Pancreas (tissue), 10 donors: ENCODE measurements at regions not wholly inside any gene's neighbourhood (a gene's known extent, or its start where the extent isn't known, plus 50 kb on each side); places are given as distances from the start of the nearest gene placed in this dataset.

Experiments used
- ATAC-seq, 4 donors: fragments of 200-7000 bp; cut with Tn5 transposase; one replicate each; pipeline versions ENCODE4 v1.8.0 to v1.9.1; 2020; ENCODE audit warnings: mild to moderate bottlenecking in 4 of 4, moderate library complexity in 4 of 4
- DNase-seq, 6 donors: peaks; one replicate each; pipeline ENCODE4 v3.0.0-alpha.2; 2020
- FAIRE-seq: peaks from 2 replicates; lab custom pipeline; 2012; peaks lifted over from hg19 to GRCh38; lab: Jason Lieb, UNC
- H3K27ac ChIP-seq, 4 donors: fragments of 200-600 bp; sonication (generic); 1 replicate in 3 of 4; 2 replicates in 1 of 4; pipeline versions ENCODE4 v1.5.0 to v1.8.0; 2020
- H3K27me3 ChIP-seq, 4 donors: fragments of 200-600 bp; one replicate each; pipeline ENCODE4 v1.8.0; 2021
- H3K36me3 ChIP-seq, 3 donors: fragments of 200-600 bp; sonication (generic) in 1 of 3; one replicate each; pipeline versions ENCODE4 v1.5.0 to v1.8.0; 2020 to 2021
- H3K4me1 ChIP-seq, 3 donors: fragments of 200-600 bp; one replicate each; pipeline ENCODE4 v1.8.0; 2021
- H3K4me3 ChIP-seq, 4 donors: fragments of 200-600 bp; sonication (generic) in 2 of 4; one replicate each; pipeline versions ENCODE4 v1.5.0 to v1.8.0; 2020 to 2021
- H3K9me3 ChIP-seq, 4 donors: fragments of 200-600 bp; one replicate each; pipeline ENCODE4 v1.8.0; 2021
- WGBS, 2 donors: extraction: QIAGEN DNeasy Blood & Tissue Kit; methylation state at CpG; one replicate each; pipeline ENCODE4 v1.1.7; 2013; 5-methylcytosine and 5-hydroxymethylcytosine counted together
- intact Hi-C, 3 donors: fragments of 100-400 bp; cut with DNase I; formaldehyde crosslinking; loops; one replicate each; pipeline versions ENCODE4 v1.11.1 to v1.14.2; 2022
- TF ChIP-seq, protein P1 (sequence below), 4 donors: fragments of 200-600 bp; sonication (generic) in 3 of 4; IDR thresholded peaks; one replicate each; pipeline versions ENCODE4 v1.5.0 to v1.8.0; 2021; ENCODE audit warnings: antibody characterized with exemption in 4 of 4
- donor health status: healthy with polysubstance abuse.
- donor health status: DM: no; HTN: no; CAD: no; lungs with moderate emphysema.
- donor health status: DM: no; HTN: no; CAD: no.
- donor health status: control.
- donor health status: control.
- donor health status: Bipolar disorder and iron deficiency.
- donor health status: DM: yes; HTN: yes; CAD: no.
- donor health status: DM: no; HTN: no; CAD: no.
- donor health status: DM: no; HTN: no; CAD: no.
- donor health status: DM: yes; HTN: yes; CAD: no.

DNA sequence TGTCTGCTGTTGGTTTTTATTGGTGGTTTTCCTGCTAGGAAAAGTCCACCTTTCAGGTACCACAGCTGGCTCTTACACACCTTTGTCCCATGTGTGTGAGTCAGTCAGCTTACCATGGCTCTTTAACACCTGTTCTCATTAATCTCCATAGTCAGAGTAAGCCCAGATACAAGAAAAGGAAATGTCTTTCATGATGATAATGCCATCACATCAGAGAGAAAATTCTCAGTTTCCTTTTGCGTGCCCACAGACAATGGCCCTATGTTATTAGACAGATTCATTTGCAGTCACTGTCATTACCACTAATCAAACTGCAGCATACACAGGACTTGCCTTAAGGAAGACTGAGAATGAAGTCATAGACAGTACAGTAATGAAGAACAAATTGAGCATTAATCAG, 1583.6 kb upstream of the LRRTM3 start:
- FAIRE-seq (no peak), DNase-seq (peak in 1 of 6 donors; percentile 23), ATAC-seq (peak; percentile 68 to 81 (median 74))
- TF ChIP-seq, protein P1, sequence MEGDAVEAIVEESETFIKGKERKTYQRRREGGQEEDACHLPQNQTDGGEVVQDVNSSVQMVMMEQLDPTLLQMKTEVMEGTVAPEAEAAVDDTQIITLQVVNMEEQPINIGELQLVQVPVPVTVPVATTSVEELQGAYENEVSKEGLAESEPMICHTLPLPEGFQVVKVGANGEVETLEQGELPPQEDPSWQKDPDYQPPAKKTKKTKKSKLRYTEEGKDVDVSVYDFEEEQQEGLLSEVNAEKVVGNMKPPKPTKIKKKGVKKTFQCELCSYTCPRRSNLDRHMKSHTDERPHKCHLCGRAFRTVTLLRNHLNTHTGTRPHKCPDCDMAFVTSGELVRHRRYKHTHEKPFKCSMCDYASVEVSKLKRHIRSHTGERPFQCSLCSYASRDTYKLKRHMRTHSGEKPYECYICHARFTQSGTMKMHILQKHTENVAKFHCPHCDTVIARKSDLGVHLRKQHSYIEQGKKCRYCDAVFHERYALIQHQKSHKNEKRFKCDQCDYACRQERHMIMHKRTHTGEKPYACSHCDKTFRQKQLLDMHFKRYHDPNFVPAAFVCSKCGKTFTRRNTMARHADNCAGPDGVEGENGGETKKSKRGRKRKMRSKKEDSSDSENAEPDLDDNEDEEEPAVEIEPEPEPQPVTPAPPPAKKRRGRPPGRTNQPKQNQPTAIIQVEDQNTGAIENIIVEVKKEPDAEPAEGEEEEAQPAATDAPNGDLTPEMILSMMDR (IDR thresholded peaks at IDR 0.05): no peak
- WGBS, 2 donors: 24 to 32% methylated on average over 1 of the region's 1 CpG
- no peak overlapping the region for H3K4me3 ChIP-seq
- no peak overlapping the region for H3K27ac ChIP-seq
- intact Hi-C loops: no loop called here
- no peaks in the 10 kb centered on the region for H3K27me3 ChIP-seq
- H3K4me1 ChIP-seq: peaks cover 0 to 5% (median 4%) of the 10 kb centered on the region in 3 donors
- H3K36me3 ChIP-seq: no peaks in the 10 kb centered on the region
- no peaks in the 10 kb centered on the region for H3K9me3 ChIP-seq

GRCh38 chr10:65346466-65346865, 1579.4 kb upstream of the LRRTM3 start:
- TF ChIP-seq, protein P1 (IDR thresholded peaks at IDR 0.05): no peak
- H3K27me3 ChIP-seq: no peaks in the 10 kb centered on the region
- H3K36me3 ChIP-seq: no peaks in the 10 kb centered on the region
- no peak for ATAC-seq
- no peak overlapping the region for H3K4me3 ChIP-seq
- no peak for FAIRE-seq
- no peaks in the 10 kb centered on the region for H3K9me3 ChIP-seq
- 26 to 34% methylated on average over 3 of the region's 3 CpGs for WGBS, 2 donors
- H3K27ac ChIP-seq: no peak overlapping the region
- no peak for DNase-seq
- peaks cover 0 to 4% (median 3%) of the 10 kb centered on the region in 3 donors for H3K4me1 ChIP-seq
- intact Hi-C loops: no loop called here

DNA sequence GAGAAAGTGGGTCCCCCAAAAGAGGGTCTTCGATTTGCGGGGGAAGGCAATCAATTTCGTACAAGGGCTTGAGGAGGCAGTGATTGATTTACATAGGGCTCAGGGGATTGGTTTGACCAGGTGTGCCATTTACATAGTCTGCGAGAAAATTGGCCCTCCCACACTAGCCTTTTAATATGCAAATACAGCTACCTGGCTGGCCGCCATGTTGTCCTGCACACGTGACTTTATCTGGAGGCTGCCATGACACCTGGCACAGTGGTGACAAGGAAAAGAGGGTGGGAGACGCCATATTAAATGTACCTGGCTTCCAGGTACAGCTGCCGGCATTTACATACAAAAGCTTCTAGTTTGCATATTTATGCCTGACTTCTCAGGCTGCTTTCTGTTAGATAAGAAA, 1577.2 kb upstream of the LRRTM3 start:
- Histone ChIP-seq H3K4me3 (no peak overlapping the region), H3K4me1 (no peaks in the 10 kb centered on the region), H3K27ac (no peak overlapping the region), H3K36me3 (no peaks in the 10 kb centered on the region), H3K27me3 (no peaks in the 10 kb centered on the region), H3K9me3 (no peaks in the 10 kb centered on the region)
- DNase-seq: peak in 1 of 6 donors; percentile 15
- WGBS, 2 donors: 78% methylated on average over 8 of the region's 8 CpGs
- TF ChIP-seq, protein P1 (IDR thresholded peaks at IDR 0.05): no peak
- FAIRE-seq: no peak
- intact Hi-C loops: no loop called here
- no peak for ATAC-seq

DNA sequence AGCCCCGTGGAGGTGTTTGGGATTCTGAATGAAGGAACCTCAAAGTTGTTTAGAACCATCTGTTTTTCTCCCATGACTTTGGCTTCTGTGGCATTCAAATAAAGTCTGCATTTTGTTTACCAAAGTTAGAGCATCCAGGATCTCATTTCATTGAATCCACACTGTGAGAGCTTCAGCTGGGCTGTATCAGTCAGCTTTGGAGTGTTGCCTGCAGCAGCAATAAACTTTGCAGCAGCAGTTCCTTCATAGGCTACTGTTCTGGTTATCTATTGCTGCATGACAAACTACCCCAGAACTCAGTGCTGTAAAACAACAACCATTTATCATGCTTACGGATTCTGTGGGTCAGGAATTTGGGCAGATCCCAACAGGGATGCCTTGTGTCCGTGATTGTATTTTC, 1575.2 kb upstream of the LRRTM3 start:
- 26 to 33% methylated on average over 3 of the region's 3 CpGs for WGBS, 2 donors
- FAIRE-seq: no peak
- DNase-seq: no peak
- Histone ChIP-seq H3K4me1 (no peaks in the 10 kb centered on the region), H3K36me3 (no peaks in the 10 kb centered on the region), H3K4me3 (no peak overlapping the region), H3K27ac (no peak overlapping the region), H3K9me3 (no peaks in the 10 kb centered on the region), H3K27me3 (no peaks in the 10 kb centered on the region)
- TF ChIP-seq, protein P1 (IDR thresholded peaks at IDR 0.05): no peak
- ATAC-seq: no peak
- intact Hi-C loops: no loop called here

GRCh38 chr10:65355141-65355680, 1570.6 kb upstream of the LRRTM3 start:
- FAIRE-seq (no peak), DNase-seq (no peak), ATAC-seq (no peak)
- Histone ChIP-seq H3K4me3 (no peak overlapping the region), H3K27me3 (no peaks in the 10 kb centered on the region), H3K27ac (no peak overlapping the region), H3K4me1 (no peaks in the 10 kb centered on the region), H3K36me3 (no peaks in the 10 kb centered on the region), H3K9me3 (no peaks in the 10 kb centered on the region)
- intact Hi-C loops: no loop called here
- TF ChIP-seq, protein P1 (IDR thresholded peaks at IDR 0.05): no peak
- 78 to 79% methylated on average over 2 of the region's 2 CpGs for WGBS, 2 donors
